Effector memory CD4-positive, alpha-beta T cell (primary cell): ENCODE measurements at regions not wholly inside any gene's neighbourhood (a gene's known extent, or its start where the extent isn't known, plus 50 kb on each side); places are given as distances from the start of the nearest gene placed in this dataset.

Source experiments
- DNase-seq, 3 donors: peaks; one replicate each; pipeline ENCODE4 v3.0.0-alpha.2; 2020
- H3K27ac ChIP-seq: 2 replicates; pipeline ENCODE4 v1.7.0; 2013; ENCODE audit warnings: mild to moderate bottlenecking, low read length, moderate library complexity; ENCODE audit not compliant: insufficient read depth, poor library complexity, severe bottlenecking
- H3K27me3 ChIP-seq: replicated peaks from 2 replicates; pipeline ENCODE4 v1.7.0; 2013; ENCODE audit warnings: mild to moderate bottlenecking, low read length; ENCODE audit not compliant: insufficient read depth, control insufficient read depth, poor library complexity, severe bottlenecking
- H3K36me3 ChIP-seq: 2 replicates; pipeline ENCODE4 v1.7.0; 2013; ENCODE audit warnings: mild to moderate bottlenecking, low read length, moderate library complexity; ENCODE audit not compliant: control insufficient read depth, insufficient read depth
- H3K4me1 ChIP-seq: 2 replicates; pipeline ENCODE4 v1.7.0; 2013; ENCODE audit warnings: low read length, mild to moderate bottlenecking; ENCODE audit not compliant: control insufficient read depth, insufficient read depth, poor library complexity, severe bottlenecking
- H3K4me3 ChIP-seq: 2 replicates; pipeline ENCODE4 v1.7.0; 2013; ENCODE audit warnings: low read length, low read depth, mild to moderate bottlenecking; ENCODE audit not compliant: insufficient read depth, poor library complexity, severe bottlenecking
- H3K9me3 ChIP-seq: 2 replicates; pipeline ENCODE4 v1.7.0; 2013; ENCODE audit warnings: mild to moderate bottlenecking, low read length, moderate library complexity; ENCODE audit not compliant: control insufficient read depth

GRCh38 chr19:33941133-33941532, 144.5 kb downstream of the KCTD15 start:
- no peaks in the 10 kb centered on the region for H3K9me3 ChIP-seq
- H3K27me3 ChIP-seq, result no peaks in the 10 kb centered on the region
- no peak overlapping the region for H3K4me3 ChIP-seq
- H3K4me1 ChIP-seq, result no peaks in the 10 kb centered on the region
- no peak for DNase-seq
- H3K36me3 ChIP-seq, result no peaks in the 10 kb centered on the region
- H3K27ac ChIP-seq, result no peak overlapping the region

GRCh38 chr19:33946535-33947264, 150.0 kb downstream of the KCTD15 start:
- Histone ChIP-seq H3K27ac (no peak overlapping the region), H3K36me3 (no peaks in the 10 kb centered on the region), H3K9me3 (no peaks in the 10 kb centered on the region), H3K27me3 (no peaks in the 10 kb centered on the region), H3K4me1 (no peaks in the 10 kb centered on the region), H3K4me3 (no peak overlapping the region)
- no peak for DNase-seq

GRCh38 chr19:33947265-33947964, 150.7 kb downstream of the KCTD15 start:
- DNase-seq, result no peak
- H3K4me1 ChIP-seq, result no peaks in the 10 kb centered on the region
- no peaks in the 10 kb centered on the region for H3K27me3 ChIP-seq
- no peak overlapping the region for H3K27ac ChIP-seq
- no peaks in the 10 kb centered on the region for H3K36me3 ChIP-seq
- H3K9me3 ChIP-seq, result no peaks in the 10 kb centered on the region
- H3K4me3 ChIP-seq, result no peak overlapping the region

GRCh38 chr19:33948651-33949335, 152.1 kb downstream of the KCTD15 start:
- no peak overlapping the region for H3K27ac ChIP-seq
- H3K9me3 ChIP-seq, result no peaks in the 10 kb centered on the region
- no peaks in the 10 kb centered on the region for H3K4me1 ChIP-seq
- H3K36me3 ChIP-seq, result no peaks in the 10 kb centered on the region
- H3K27me3 ChIP-seq, result no peaks in the 10 kb centered on the region
- no peak for DNase-seq
- no peak overlapping the region for H3K4me3 ChIP-seq

GRCh38 chr19:33950091-33950750, 153.6 kb downstream of the KCTD15 start:
- no peak overlapping the region for H3K27ac ChIP-seq
- H3K4me1 ChIP-seq, result no peaks in the 10 kb centered on the region
- no peaks in the 10 kb centered on the region for H3K36me3 ChIP-seq
- H3K4me3 ChIP-seq, result no peak overlapping the region
- no peak for DNase-seq
- H3K27me3 ChIP-seq, result no peaks in the 10 kb centered on the region
- H3K9me3 ChIP-seq, result no peaks in the 10 kb centered on the region

- Histone ChIP-seq H3K4me1 (no peaks in the 10 kb centered on the region), H3K36me3 (no peaks in the 10 kb centered on the region), H3K4me3 (no peak overlapping the region), H3K27ac (no peak overlapping the region), H3K27me3 (no peaks in the 10 kb centered on the region), H3K9me3 (no peaks in the 10 kb centered on the region)
- no peak for DNase-seq
Observed at GRCh38 chr19:33953023-33953422, 156.4 kb downstream of the KCTD15 start.

GRCh38 chr19:33953592-33953991, 156.9 kb downstream of the KCTD15 start:
- H3K9me3 ChIP-seq, result no peaks in the 10 kb centered on the region
- no peaks in the 10 kb centered on the region for H3K36me3 ChIP-seq
- H3K4me3 ChIP-seq, result no peak overlapping the region
- DNase-seq, result no peak
- no peaks in the 10 kb centered on the region for H3K27me3 ChIP-seq
- H3K27ac ChIP-seq, result no peak overlapping the region
- H3K4me1 ChIP-seq, result no peaks in the 10 kb centered on the region

- H3K27me3 ChIP-seq, result no peaks in the 10 kb centered on the region
- H3K36me3 ChIP-seq, result no peaks in the 10 kb centered on the region
- H3K4me1 ChIP-seq, result no peaks in the 10 kb centered on the region
- no peak for DNase-seq
- H3K27ac ChIP-seq, result no peak overlapping the region
- H3K4me3 ChIP-seq, result no peak overlapping the region
- no peaks in the 10 kb centered on the region for H3K9me3 ChIP-seq
Observed at GRCh38 chr19:33954686-33955085, 158.0 kb downstream of the KCTD15 start.

- no peaks in the 10 kb centered on the region for H3K9me3 ChIP-seq
- H3K27me3 ChIP-seq, result peaks cover 3% of the 10 kb centered on the region
- H3K36me3 ChIP-seq, result no peaks in the 10 kb centered on the region
- H3K27ac ChIP-seq, result no peak overlapping the region
- H3K4me1 ChIP-seq, result no peaks in the 10 kb centered on the region
- H3K4me3 ChIP-seq, result no peak overlapping the region
- no peak for DNase-seq
Observed at GRCh38 chr19:33956941-33957340, 160.3 kb downstream of the KCTD15 start.
